ENCODE measurements at regions not wholly inside any gene's neighbourhood (a gene's known extent, or its start where the extent isn't known, plus 50 kb on each side); places are given as distances from the start of the nearest gene placed in this dataset.

DNA sequence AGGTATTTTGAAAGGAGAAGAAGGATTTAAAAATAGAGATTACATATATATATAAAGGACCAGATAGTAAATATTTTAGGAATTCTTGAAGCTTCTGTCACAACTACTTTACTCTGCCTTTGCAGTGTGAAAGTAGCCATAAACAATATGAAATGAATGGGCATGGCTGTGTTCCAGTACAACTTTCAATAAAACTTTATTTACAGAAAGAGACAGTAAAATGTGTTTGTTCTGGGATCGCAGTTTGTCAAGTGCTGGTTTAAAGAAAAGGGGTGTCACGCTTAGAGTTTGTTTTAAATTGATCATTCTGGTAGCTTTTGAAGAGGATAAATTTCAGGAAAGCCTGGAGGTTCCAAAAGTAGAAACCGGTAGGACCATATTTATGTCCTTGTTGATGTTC lies 176.1 kb upstream of the HS3ST1 start:
- TF ChIP-seq CTCF (conservative IDR thresholded peaks at IDR 0.05; ENCODE audit: low read depth, low read length) = no peak
- TF ChIP-seq EZH2 (IDR thresholded peaks at IDR 0.05; ENCODE audit: borderline replicate concordance, low read depth, low read length, poor library complexity, severe bottlenecking) = no peak

Data from A673 (cell line).